ENCODE measurements at regions not wholly inside any gene's neighbourhood (a gene's known extent, or its start where the extent isn't known, plus 50 kb on each side); places are given as distances from the start of the nearest gene placed in this dataset.
A peak's percentile ranks its signal among the peaks of the same experiment; 100 is the strongest.

DNA sequence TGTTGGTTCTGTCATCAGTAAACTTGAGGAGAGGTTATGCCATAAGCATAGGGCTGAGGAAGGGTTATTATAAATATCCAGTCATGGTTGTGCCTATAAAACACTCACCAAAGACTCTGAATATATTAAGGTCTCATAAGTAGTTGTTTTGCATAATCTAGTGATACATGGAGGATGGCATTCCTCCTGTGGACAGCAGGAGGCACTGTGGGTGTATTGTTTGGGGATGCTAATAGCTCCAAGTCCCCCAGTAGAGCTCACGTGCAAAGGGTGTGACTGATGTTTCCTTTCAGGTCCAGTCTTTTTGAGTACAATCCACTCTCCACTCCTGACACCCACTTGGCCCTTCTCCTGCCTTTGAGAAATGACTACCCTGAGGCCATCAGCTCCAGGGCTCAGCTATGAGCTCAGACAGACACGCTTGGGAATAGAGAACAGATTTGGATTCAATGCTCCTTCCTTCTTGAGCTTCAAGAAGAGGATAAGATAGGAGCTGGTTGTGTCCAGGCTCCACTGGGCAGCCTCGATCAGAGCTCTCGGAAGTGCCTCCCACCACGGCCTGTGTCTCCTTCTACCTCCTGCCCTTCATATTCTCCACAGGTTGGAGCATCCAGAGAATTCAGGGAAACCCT, 85.2 kb upstream of the IGLL5 start:
- TF ChIP-seq, protein P1, sequence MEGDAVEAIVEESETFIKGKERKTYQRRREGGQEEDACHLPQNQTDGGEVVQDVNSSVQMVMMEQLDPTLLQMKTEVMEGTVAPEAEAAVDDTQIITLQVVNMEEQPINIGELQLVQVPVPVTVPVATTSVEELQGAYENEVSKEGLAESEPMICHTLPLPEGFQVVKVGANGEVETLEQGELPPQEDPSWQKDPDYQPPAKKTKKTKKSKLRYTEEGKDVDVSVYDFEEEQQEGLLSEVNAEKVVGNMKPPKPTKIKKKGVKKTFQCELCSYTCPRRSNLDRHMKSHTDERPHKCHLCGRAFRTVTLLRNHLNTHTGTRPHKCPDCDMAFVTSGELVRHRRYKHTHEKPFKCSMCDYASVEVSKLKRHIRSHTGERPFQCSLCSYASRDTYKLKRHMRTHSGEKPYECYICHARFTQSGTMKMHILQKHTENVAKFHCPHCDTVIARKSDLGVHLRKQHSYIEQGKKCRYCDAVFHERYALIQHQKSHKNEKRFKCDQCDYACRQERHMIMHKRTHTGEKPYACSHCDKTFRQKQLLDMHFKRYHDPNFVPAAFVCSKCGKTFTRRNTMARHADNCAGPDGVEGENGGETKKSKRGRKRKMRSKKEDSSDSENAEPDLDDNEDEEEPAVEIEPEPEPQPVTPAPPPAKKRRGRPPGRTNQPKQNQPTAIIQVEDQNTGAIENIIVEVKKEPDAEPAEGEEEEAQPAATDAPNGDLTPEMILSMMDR (IDR thresholded peaks at IDR 0.05; ENCODE audit: poor library complexity) = peak; percentile 11
- no peak for TF ChIP-seq EZH2phosphoT487 (IDR thresholded peaks at IDR 0.05; ENCODE audit: low read depth, severe bottlenecking, unreplicated experiment)

Data from hepatocyte (in vitro differentiated cells).